Adrenal gland (tissue), 5 donors: ENCODE measurements at regions not wholly inside any gene's neighbourhood (a gene's known extent, or its start where the extent isn't known, plus 50 kb on each side); places are given as distances from the start of the nearest gene placed in this dataset.

Experiments used
- POLR2A ChIP-seq, 2 donors: fragments of 450-650 bp; IDR thresholded peaks; one replicate each; pipeline ENCODE4 v1.6.1; 2017; ENCODE audit warnings: antibody characterized with exemption in 2 of 2, mild to moderate bottlenecking in 2 of 2, moderate library complexity in 1 of 2
- TF ChIP-seq, protein P1 (sequence below), 6 experiments: fragments of 450-650 bp in 4 of 6; fragments of 200-600 bp in 2 of 6; sonication (generic) in 1 of 6; IDR thresholded peaks; 1 replicate in 5 of 6; 2 replicates in 1 of 6; pipeline versions ENCODE4 v1.5.1 to v1.8.0; 2016 to 2021; ENCODE audit warnings: antibody characterized with exemption in 6 of 6, mild to moderate bottlenecking in 2 of 6, moderate library complexity in 1 of 6
- donor health status: DM: no; HTN: no; CAD: no.

DNA sequence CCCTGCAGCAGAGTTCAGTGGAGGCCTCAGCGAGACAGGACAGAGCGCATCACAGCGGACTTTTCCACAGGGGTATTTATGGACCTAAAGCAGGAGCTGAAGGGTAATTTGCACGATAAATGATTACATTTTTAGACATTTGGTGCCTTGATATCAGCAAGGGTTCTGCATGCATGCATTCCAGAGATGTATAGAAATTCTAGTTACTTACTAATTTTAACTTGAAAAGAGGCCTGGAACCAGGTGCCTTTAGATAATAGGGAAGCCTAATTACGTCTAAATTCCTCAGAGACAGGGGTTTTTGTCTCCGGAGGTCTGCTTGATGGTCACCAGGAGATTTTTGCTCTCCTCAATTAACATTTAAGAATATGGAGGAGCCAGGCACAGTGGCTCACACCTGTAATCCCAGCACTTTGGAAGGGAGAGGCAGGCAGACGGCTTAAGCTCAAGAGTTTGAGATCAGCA, 79.8 kb upstream of the MFGE8 start:
- no peak for TF ChIP-seq POLR2A (IDR thresholded peaks at IDR 0.05)
- TF ChIP-seq, protein P1, sequence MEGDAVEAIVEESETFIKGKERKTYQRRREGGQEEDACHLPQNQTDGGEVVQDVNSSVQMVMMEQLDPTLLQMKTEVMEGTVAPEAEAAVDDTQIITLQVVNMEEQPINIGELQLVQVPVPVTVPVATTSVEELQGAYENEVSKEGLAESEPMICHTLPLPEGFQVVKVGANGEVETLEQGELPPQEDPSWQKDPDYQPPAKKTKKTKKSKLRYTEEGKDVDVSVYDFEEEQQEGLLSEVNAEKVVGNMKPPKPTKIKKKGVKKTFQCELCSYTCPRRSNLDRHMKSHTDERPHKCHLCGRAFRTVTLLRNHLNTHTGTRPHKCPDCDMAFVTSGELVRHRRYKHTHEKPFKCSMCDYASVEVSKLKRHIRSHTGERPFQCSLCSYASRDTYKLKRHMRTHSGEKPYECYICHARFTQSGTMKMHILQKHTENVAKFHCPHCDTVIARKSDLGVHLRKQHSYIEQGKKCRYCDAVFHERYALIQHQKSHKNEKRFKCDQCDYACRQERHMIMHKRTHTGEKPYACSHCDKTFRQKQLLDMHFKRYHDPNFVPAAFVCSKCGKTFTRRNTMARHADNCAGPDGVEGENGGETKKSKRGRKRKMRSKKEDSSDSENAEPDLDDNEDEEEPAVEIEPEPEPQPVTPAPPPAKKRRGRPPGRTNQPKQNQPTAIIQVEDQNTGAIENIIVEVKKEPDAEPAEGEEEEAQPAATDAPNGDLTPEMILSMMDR (IDR thresholded peaks at IDR 0.05), result no peak
